Smooth muscle cell (in vitro differentiated cells): ENCODE measurements at regions not wholly inside any gene's neighbourhood (a gene's known extent, or its start where the extent isn't known, plus 50 kb on each side); places are given as distances from the start of the nearest gene placed in this dataset. TPM values are rescaled to one million over a fixed set of nuclear protein-coding genes. Genes with fewer than 3 reads are reported as not detected.

Source experiments
- DNase-seq: peaks from one replicate; lab custom pipeline; 2025; ENCODE audit not compliant: unreplicated experiment; lab: John Stamatoyannopoulos, UW
- H2AFZ ChIP-seq: fragments of 200-600 bp; sonication (generic); 2 replicates; pipeline ENCODE4 v1.6.0; 2016; ENCODE audit warnings: antibody characterized with exemption, low read depth, mild to moderate bottlenecking
- H3F3A ChIP-seq: fragments of 200-600 bp; sonication (generic); 2 replicates; pipeline ENCODE4 v1.6.0; 2017; ENCODE audit warnings: antibody characterized with exemption, low read depth
- H3K27ac ChIP-seq: fragments of 200-600 bp; sonication (generic); 2 replicates; pipeline ENCODE4 v1.5.1; 2016; ENCODE audit warnings: low read depth, mild to moderate bottlenecking
- H3K27me3 ChIP-seq: fragments of 200-600 bp; sonication (generic); 2 replicates; pipeline ENCODE4 v1.6.1; 2016; ENCODE audit warnings: low read depth, mild to moderate bottlenecking
- H3K36me3 ChIP-seq: fragments of 200-600 bp; sonication (generic); 2 replicates; pipeline ENCODE4 v1.5.1; 2016; ENCODE audit warnings: low read depth
- H3K4me1 ChIP-seq: fragments of 200-600 bp; sonication (generic); 2 replicates; pipeline ENCODE4 v1.5.1; 2016; ENCODE audit warnings: low read depth
- H3K4me2 ChIP-seq: fragments of 200-600 bp; sonication (generic); 2 replicates; pipeline ENCODE4 v1.6.0; 2016; ENCODE audit warnings: mild to moderate bottlenecking
- H3K4me3 ChIP-seq: fragments of 200-600 bp; sonication (generic); 2 replicates; pipeline ENCODE4 v1.5.1; 2016; ENCODE audit warnings: mild to moderate bottlenecking
- H3K79me2 ChIP-seq: fragments of 200-600 bp; sonication (generic); 2 replicates; pipeline ENCODE4 v1.6.0; 2016; ENCODE audit warnings: low read depth, mild to moderate bottlenecking
- H3K9ac ChIP-seq: fragments of 200-600 bp; sonication (generic); 2 replicates; pipeline ENCODE4 v1.6.0; 2016; ENCODE audit warnings: low read depth
- H3K9me3 ChIP-seq: fragments of 200-600 bp; sonication (generic); replicated peaks from 2 replicates; pipeline ENCODE4 v1.5.1; 2016; ENCODE audit warnings: low read depth
- H4K20me1 ChIP-seq: fragments of 200-600 bp; sonication (generic); 2 replicates; pipeline ENCODE4 v1.6.0; 2016; ENCODE audit warnings: low read depth
- WGBS: methylation state at CpG from one replicate; pipeline ENCODE4 v1.1.7; 2016; ENCODE audit warnings: low lambda C conversion rate; 5-methylcytosine and 5-hydroxymethylcytosine counted together
- small RNA-seq: library from RNA; depleted of rRNA; stranded (forward); fragments of <200 nt; gene quantifications from one replicate; pipeline ENCODE3, GENCODE V24; 2014
- TF ChIP-seq, protein P1 (sequence below): fragments of 200-600 bp; sonication (generic); IDR thresholded peaks from 2 replicates; pipeline ENCODE4 v1.5.1; 2017; ENCODE audit warnings: borderline replicate concordance, mild to moderate bottlenecking, antibody characterized with exemption; ENCODE audit not compliant: insufficient read depth, poor library complexity, severe bottlenecking

DNA sequence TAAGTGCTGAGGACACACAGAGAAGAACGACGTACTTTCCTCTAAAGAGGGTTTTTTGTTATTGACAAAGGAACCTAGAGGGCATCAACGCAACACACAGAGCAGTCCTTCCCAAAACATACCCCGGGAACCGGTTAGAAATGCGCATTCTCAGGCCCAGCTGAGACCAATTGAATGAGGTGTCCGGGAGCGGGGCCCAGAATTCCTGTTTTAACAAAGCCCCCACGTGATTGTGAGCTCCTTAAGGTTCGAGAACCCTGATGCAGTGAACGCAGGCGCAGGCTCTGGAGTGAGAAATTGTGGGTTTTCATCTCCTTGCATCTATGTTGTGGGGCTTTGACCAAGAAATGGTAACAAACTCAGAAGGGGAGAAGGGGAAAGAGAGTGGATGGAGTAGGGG lies 51.0 kb upstream of the TBX3 start:
- TF ChIP-seq, protein P1, sequence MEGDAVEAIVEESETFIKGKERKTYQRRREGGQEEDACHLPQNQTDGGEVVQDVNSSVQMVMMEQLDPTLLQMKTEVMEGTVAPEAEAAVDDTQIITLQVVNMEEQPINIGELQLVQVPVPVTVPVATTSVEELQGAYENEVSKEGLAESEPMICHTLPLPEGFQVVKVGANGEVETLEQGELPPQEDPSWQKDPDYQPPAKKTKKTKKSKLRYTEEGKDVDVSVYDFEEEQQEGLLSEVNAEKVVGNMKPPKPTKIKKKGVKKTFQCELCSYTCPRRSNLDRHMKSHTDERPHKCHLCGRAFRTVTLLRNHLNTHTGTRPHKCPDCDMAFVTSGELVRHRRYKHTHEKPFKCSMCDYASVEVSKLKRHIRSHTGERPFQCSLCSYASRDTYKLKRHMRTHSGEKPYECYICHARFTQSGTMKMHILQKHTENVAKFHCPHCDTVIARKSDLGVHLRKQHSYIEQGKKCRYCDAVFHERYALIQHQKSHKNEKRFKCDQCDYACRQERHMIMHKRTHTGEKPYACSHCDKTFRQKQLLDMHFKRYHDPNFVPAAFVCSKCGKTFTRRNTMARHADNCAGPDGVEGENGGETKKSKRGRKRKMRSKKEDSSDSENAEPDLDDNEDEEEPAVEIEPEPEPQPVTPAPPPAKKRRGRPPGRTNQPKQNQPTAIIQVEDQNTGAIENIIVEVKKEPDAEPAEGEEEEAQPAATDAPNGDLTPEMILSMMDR = no peak
- Histone ChIP-seq H3K9ac (no peak overlapping the region), H3K79me2 (no peaks in the 10 kb centered on the region), H3K36me3 (no peaks in the 10 kb centered on the region), H3K9me3 (no peaks in the 10 kb centered on the region), H2AFZ (no peak overlapping the region), H3K27ac (no peak overlapping the region), H3K4me3 (no peak overlapping the region), H3K4me2 (peak overlapping the region; percentile 70), H3F3A (no peaks in the 10 kb centered on the region), H3K4me1 (peaks cover 7% of the 10 kb centered on the region), H3K27me3 (peaks cover 17% of the 10 kb centered on the region), H4K20me1 (no peaks in the 10 kb centered on the region)
- no peak for DNase-seq
- WGBS = 51% methylated on average over 12 of the region's 12 CpGs

DNA sequence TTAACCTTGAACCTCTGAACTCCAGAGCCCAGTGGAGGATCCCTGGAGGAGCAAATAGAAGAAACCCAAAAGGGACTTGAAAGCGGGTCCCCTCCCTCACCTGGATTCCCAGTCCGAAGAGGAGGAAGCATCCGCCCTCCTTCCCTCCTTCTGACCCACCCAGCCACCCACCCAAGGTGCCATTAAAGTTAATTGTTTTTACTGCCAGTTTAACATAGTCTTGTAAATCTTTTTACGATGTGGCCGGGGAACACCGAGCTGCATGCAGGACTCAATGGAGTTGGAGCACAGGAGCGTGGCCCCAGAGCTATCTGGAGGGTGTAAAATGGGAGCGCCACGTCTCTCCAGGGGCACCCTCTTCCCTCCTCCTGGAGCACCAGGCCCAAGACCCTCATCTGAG lies 49.9 kb upstream of the TBX3 start:
- DNase-seq = no peak
- Histone ChIP-seq H2AFZ (no peak overlapping the region), H3K27ac (no peak overlapping the region), H3K4me2 (no peak overlapping the region), H3F3A (no peaks in the 10 kb centered on the region), H3K9me3 (no peaks in the 10 kb centered on the region), H3K9ac (no peak overlapping the region), H3K36me3 (no peaks in the 10 kb centered on the region), H3K79me2 (no peaks in the 10 kb centered on the region), H3K27me3 (peaks cover 17% of the 10 kb centered on the region), H4K20me1 (no peaks in the 10 kb centered on the region), H3K4me1 (peaks cover 7% of the 10 kb centered on the region), H3K4me3 (no peak overlapping the region)
- 53% methylated on average over 9 of the region's 9 CpGs for WGBS
- TF ChIP-seq, protein P1 = no peak

Small RNA genes in the stretch of these regions (small RNA-seq; reads per million reads assigned to genes)
- gene AC009804.1 = not detected
- not detected for gene RF00275
- not detected for gene RF00443
- not detected for gene RN7SL865P
